ENCODE measurements at regions not wholly inside any gene's neighbourhood (a gene's known extent, or its start where the extent isn't known, plus 50 kb on each side); places are given as distances from the start of the nearest gene placed in this dataset.

DNA sequence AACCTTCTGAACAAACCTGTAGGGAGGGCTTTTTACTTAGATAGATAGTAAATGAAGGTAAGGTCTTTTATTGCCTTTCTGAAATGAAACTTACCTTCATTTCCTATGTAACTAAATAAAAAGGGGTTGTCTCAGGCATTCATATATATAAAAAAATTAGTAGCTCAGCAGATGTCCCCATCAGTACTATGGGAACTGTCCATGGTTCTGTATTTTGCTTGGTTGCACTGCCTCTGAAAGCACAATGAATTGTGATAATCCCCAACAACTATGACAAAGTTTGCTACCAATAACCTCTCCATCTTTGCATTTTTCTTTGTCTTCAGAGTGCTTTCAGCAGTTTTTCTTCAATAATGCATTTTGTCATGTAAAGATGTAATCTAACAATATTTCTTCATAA, 222.4 kb downstream of the SLIT2 start:
- TF ChIP-seq POLR2A (IDR thresholded peaks at IDR 0.05; ENCODE audit: low read depth, low read length) = no peak
- TF ChIP-seq CTCF (conservative IDR thresholded peaks at IDR 0.05; ENCODE audit: low read depth, low read length) = no peak
- no peak for TF ChIP-seq MXI1 (IDR thresholded peaks at IDR 0.05; ENCODE audit: borderline replicate concordance, low read depth, low read length)
- no peak for TF ChIP-seq RCOR1 (IDR thresholded peaks at IDR 0.05; ENCODE audit: insufficient replicate concordance, low read length)
- no peak for TF ChIP-seq BHLHE40 (IDR thresholded peaks at IDR 0.05; ENCODE audit: low read depth, low read length)
- TF ChIP-seq USF2 (IDR thresholded peaks at IDR 0.05; ENCODE audit: low read depth, low read length) = no peak
- TF ChIP-seq CEBPB (IDR thresholded peaks at IDR 0.05; ENCODE audit: low read depth, low read length) = no peak
- TF ChIP-seq RAD21 (IDR thresholded peaks at IDR 0.05; ENCODE audit: low read length) = no peak
- no peak for TF ChIP-seq SMC3 (IDR thresholded peaks at IDR 0.05; ENCODE audit: low read depth, low read length)
- TF ChIP-seq CHD1 (IDR thresholded peaks at IDR 0.05; ENCODE audit: low read depth, low read length) = no peak
- no peak for TF ChIP-seq RFX5 (IDR thresholded peaks at IDR 0.05; ENCODE audit: low read depth, low read length)
- no peak for TF ChIP-seq MAZ (IDR thresholded peaks at IDR 0.05; ENCODE audit: borderline replicate concordance, low read depth, low read length)
